K562 (cell line): ENCODE measurements at regions not wholly inside any gene's neighbourhood (a gene's known extent, or its start where the extent isn't known, plus 50 kb on each side); places are given as distances from the start of the nearest gene placed in this dataset.

Experiments used
- ATAC-seq: fragments of 200-7000 bp; cut with Tn5 transposase; 3 replicates; pipeline ENCODE4 v1.9.1; 2020; ENCODE audit warnings: moderate library complexity
- BruUV-seq: library from RNA; stranded (reverse); fragments of 400-500 nt; replicated peaks from 2 replicates; lab custom pipeline; 2021; lab: Mats Ljungman, UMichigan
- CTCF ChIA-PET: fragments of 300-600 bp; formaldehyde crosslinking; extraction: SDS; loops from one replicate; lab custom pipeline; 2021; ENCODE audit warnings: low intra/inter-chr PET ratio; lab: Yijun Ruan, JAX
- POLR2A ChIA-PET: fragments of 300-600, 350-650 bp; sonication (Branson Sonifier 250); formaldehyde crosslinking; extraction: SDS; loops from one replicate; lab custom pipeline; 2021; ENCODE audit warnings: antibody characterized with exemption, inconsistent platforms; lab: Yijun Ruan, JAX
- DNase-seq, 4 experiments: peaks; one replicate each; pipeline versions ENCODE4 v3.0.0 to v3.0.0-alpha.2; 2011 to 2018; ENCODE audit warnings: low spot score in 3 of 4, mixed read lengths in 3 of 4; ENCODE audit errors: extremely low read depth in 1 of 4
- FAIRE-seq: peaks from 2 replicates; lab custom pipeline; 2011; peaks lifted over from hg19 to GRCh38; lab: Jason Lieb, UNC
- H2AFZ ChIP-seq: 2 replicates; pipeline ENCODE4 v1.6.0; 2011; ENCODE audit warnings: low read depth, low read length, control low read depth, inconsistent platforms
- H3K27ac ChIP-seq: fragments of 200-600 bp; 3 replicates; pipeline ENCODE4 v1.8.0; 2011; ENCODE audit warnings: low read depth, mild to moderate bottlenecking, control low read depth, inconsistent platforms, low read length, moderate library complexity, mixed read lengths; ENCODE audit errors: extremely low read depth
- H3K27me3 ChIP-seq, 2 experiments: fragments of 300-600 bp in 1 of 2; 2 replicates in 1 of 2; 3 replicates in 1 of 2; pipeline versions ENCODE4 v1.6.0 to v1.8.0; 2011; ENCODE audit warnings: inconsistent platforms in 2 of 2, low read length in 2 of 2, mild to moderate bottlenecking in 1 of 2, mixed read lengths in 1 of 2, moderate library complexity in 1 of 2; ENCODE audit not compliant: control insufficient read depth in 2 of 2, insufficient read depth in 2 of 2
- H3K36me3 ChIP-seq: fragments of 300-600 bp; 3 replicates; pipeline ENCODE4 v1.8.0; 2011; ENCODE audit warnings: mild to moderate bottlenecking, low read length, inconsistent platforms; ENCODE audit not compliant: control insufficient read depth, insufficient read depth
- H3K4me1 ChIP-seq, 2 experiments: fragments of 200-600 bp in 1 of 2; replicated peaks in 1 of 2; 2 replicates in 1 of 2; 3 replicates in 1 of 2; pipeline versions ENCODE4 v1.5.1 to v1.8.0; 2011; ENCODE audit warnings: inconsistent platforms in 2 of 2, low read length in 2 of 2, mild to moderate bottlenecking in 1 of 2, mixed read lengths in 1 of 2, moderate library complexity in 1 of 2; ENCODE audit not compliant: control insufficient read depth in 2 of 2, insufficient read depth in 2 of 2
- H3K4me2 ChIP-seq: 2 replicates; pipeline ENCODE4 v1.6.1; 2011; ENCODE audit warnings: low read length, control low read depth, inconsistent platforms, mixed read lengths; ENCODE audit not compliant: insufficient read depth
- H3K4me3 ChIP-seq: fragments of 200-600 bp; sonication (generic), shearing (Covaris generic); 2 replicates; pipeline ENCODE4 v1.5.1; 2016; ENCODE audit warnings: control low read depth, inconsistent platforms
- H3K79me2 ChIP-seq: fragments of 200-600 bp; 3 replicates; pipeline ENCODE4 v1.8.0; 2011; ENCODE audit warnings: low read length, inconsistent platforms; ENCODE audit not compliant: control insufficient read depth, insufficient read depth
- H3K9ac ChIP-seq, 2 experiments: 2 replicates each; pipeline versions ENCODE4 v1.6.0 to v1.6.1; 2011; ENCODE audit warnings: low read depth in 2 of 2, low read length in 2 of 2, control low read depth in 1 of 2, inconsistent platforms in 1 of 2, mild to moderate bottlenecking in 1 of 2, mixed read lengths in 1 of 2; ENCODE audit not compliant: insufficient read depth in 1 of 2
- H3K9me1 ChIP-seq: one replicate; pipeline ENCODE4 v1.6.0; 2011; ENCODE audit warnings: inconsistent platforms, mild to moderate bottlenecking, low read length, moderate library complexity; ENCODE audit not compliant: control insufficient read depth, insufficient read depth
- H3K9me3 ChIP-seq: replicated peaks from 2 replicates; pipeline ENCODE4 v1.5.1; 2011; ENCODE audit warnings: low read depth, low read length, inconsistent platforms; ENCODE audit not compliant: control insufficient read depth, insufficient read depth
- H4K20me1 ChIP-seq: replicated peaks from 2 replicates; pipeline ENCODE4 v1.6.1; 2011; ENCODE audit warnings: low read length, inconsistent platforms, mixed read lengths; ENCODE audit not compliant: control insufficient read depth, insufficient read depth
- CBFA2T3 ChIP-seq: fragments of 450-650 bp; IDR thresholded peaks from 2 replicates; pipeline ENCODE4 v1.6.1; 2017
- TCFL5 ChIP-seq: fragments of 250-450 bp; sonication (Bioruptor Pico); conservative IDR thresholded peaks from 2 replicates; pipeline ENCODE4 v1.6.1; 2021; ENCODE audit warnings: mild to moderate bottlenecking, moderate library complexity, matching md5 sums
- ZNF512 ChIP-seq: IDR thresholded peaks from 2 replicates; pipeline ENCODE4 v1.6.1; 2016; ENCODE audit warnings: missing genetic modification characterization, missing compliant biosample characterization
- WGBS: fragments of 100-300 bp; shearing (Covaris generic); methylation state at CpG from one replicate; pipeline ENCODE4 v1.1.6; 2016; ENCODE audit warnings: low coverage, mixed read lengths; ENCODE audit not compliant: insufficient coverage; ENCODE audit errors: missing lambda C conversion rate; 5-methylcytosine and 5-hydroxymethylcytosine counted together
- in situ Hi-C: fragments of 300-500 bp; cut with MboI; formaldehyde crosslinking; loops from 4 replicates; pipeline ENCODE4 v1.15.0; 2018; ENCODE audit warnings: inconsistent platforms, mixed read lengths
- intact Hi-C: fragments of 100-400 bp; cut with micrococcal nuclease; formaldehyde crosslinking; loops from 2 replicates; pipeline ENCODE4 v1.14.2; 2022

DNA sequence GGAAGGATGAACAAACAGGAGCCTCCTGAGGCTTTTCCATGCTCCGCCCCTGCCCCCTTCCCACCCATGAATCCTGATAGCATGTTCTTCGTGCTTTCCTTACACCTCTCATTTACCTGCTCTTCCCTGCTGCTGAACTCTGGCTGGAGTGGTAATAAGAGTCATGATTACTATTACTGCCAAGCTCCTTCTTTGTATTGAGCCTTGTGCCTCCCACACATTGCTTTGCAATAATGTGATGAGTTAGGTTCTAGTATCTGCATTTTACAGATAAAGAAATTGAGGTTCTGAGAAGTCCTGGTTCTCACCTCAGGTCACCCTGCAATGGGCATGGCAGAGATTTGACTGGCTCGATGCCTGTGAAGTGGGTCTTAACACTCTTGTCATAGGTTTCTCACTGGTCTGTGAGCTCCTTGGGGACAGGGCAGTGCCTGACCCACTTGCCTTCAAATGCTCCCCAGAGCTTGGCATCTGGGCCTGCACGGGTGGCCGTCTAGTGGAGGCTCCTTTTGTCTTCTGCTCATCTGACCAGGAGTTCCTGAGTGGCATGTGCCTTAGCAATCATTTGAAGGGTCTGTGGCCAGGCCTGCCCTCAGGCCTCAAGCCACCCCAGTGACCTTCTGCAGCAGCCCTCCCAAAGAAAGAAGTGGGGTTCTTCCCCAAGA is 309.2 kb upstream of the ZMIZ1 start:
- DNase-seq (no peak), FAIRE-seq (no peak), ATAC-seq (no peak)
- Histone ChIP-seq H3K27me3 (peaks cover 39 to 76% of the 10 kb centered on the region in 2 experiments), H3K4me1 (no peaks in the 10 kb centered on the region), H3K9ac (no peak overlapping the region), H3K4me3 (no peak overlapping the region), H3K27ac (no peak overlapping the region), H3K4me2 (no peak overlapping the region), H3K9me3 (no peaks in the 10 kb centered on the region), H2AFZ (no peak overlapping the region), H3K9me1 (peaks cover 4% of the 10 kb centered on the region), H3K79me2 (no peaks in the 10 kb centered on the region), H3K36me3 (no peaks in the 10 kb centered on the region), H4K20me1 (peaks cover 9% of the 10 kb centered on the region)
- 0% methylated on average over 4 of the region's 5 CpGs for WGBS
- intact Hi-C loops (no loop called here), in situ Hi-C loops (no loop called here)
- ChIA-PET CTCF (no interaction called here), POLR2A (no interaction called here)
- BruUV-seq = no TSS peak
- TF ChIP-seq CBFA2T3 (peak; percentile 42; the same call in 1 of the 2 replicates), ZNF512 (peak; percentile 79; the same call in 1 of the 2 replicates), TCFL5 (CRISPR knock-in tag) (no peak)
- TF ChIP-seq, all 486 proteins: peak for 2
